PC-3 (cell line): ENCODE measurements at regions not wholly inside any gene's neighbourhood (a gene's known extent, or its start where the extent isn't known, plus 50 kb on each side); places are given as distances from the start of the nearest gene placed in this dataset.

Experiments
- EZH2 ChIP-seq: fragments of 300-600 bp; sonication (generic); IDR thresholded peaks from one replicate; pipeline ENCODE4 v1.6.1; 2017; ENCODE audit warnings: antibody characterized with exemption, mild to moderate bottlenecking, low read length; ENCODE audit not compliant: unreplicated experiment
- EZH2phosphoT487 ChIP-seq: fragments of 300-600 bp; sonication (generic); IDR thresholded peaks from 2 replicates; pipeline ENCODE4 v1.6.1; 2018; ENCODE audit warnings: mild to moderate bottlenecking, antibody characterized with exemption, low read length, borderline replicate concordance
- TF ChIP-seq, protein P1 (sequence below): fragments of 300-600 bp; sonication (generic); conservative IDR thresholded peaks from 2 replicates; pipeline ENCODE4 v1.5.1; 2017; ENCODE audit warnings: antibody characterized with exemption, low read depth, mild to moderate bottlenecking, low read length

DNA sequence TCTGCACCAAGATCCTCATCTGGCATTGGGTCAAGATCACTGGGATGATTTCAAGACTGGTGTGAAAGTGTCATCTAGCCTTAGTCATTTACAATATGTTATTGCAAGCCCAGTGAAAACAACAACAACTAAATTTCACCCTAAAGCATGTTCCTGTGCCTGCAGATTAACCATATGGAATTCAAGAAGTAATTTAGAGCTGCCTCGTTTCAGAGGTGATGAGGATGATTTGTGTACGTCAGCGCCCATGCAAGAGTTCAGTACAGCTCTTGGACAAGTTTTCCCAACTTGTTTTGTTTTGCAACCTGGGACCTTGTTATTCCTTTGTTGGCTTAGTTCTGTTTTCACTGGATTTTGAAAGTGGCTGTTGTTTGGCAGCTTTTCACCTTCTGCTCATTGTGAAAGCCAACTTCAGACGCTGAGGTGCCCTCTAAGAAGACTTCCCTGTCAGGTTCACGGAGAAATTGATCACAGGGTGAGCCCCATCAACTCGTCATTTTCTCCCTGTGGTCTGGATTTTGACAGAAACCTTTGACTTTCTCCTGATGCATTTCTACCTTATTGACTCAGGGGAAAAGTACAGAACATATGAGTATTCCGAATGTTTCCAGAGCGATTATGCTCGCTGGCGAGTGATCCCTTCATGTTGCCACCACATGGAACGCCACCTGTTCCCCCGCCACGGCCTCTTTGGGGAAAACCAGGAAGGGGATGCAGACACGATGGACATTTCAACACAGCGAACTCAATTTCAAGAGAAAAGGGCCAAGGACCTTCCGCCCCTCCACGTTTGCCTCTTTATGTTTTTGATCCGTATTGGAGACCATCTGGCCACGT is 85.6 kb downstream of the FOXL1 start:
- TF ChIP-seq, protein P1, sequence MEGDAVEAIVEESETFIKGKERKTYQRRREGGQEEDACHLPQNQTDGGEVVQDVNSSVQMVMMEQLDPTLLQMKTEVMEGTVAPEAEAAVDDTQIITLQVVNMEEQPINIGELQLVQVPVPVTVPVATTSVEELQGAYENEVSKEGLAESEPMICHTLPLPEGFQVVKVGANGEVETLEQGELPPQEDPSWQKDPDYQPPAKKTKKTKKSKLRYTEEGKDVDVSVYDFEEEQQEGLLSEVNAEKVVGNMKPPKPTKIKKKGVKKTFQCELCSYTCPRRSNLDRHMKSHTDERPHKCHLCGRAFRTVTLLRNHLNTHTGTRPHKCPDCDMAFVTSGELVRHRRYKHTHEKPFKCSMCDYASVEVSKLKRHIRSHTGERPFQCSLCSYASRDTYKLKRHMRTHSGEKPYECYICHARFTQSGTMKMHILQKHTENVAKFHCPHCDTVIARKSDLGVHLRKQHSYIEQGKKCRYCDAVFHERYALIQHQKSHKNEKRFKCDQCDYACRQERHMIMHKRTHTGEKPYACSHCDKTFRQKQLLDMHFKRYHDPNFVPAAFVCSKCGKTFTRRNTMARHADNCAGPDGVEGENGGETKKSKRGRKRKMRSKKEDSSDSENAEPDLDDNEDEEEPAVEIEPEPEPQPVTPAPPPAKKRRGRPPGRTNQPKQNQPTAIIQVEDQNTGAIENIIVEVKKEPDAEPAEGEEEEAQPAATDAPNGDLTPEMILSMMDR = no peak
- TF ChIP-seq EZH2 = no peak
- no peak for TF ChIP-seq EZH2phosphoT487
